ENCODE measurements at regions not wholly inside any gene's neighbourhood (a gene's known extent, or its start where the extent isn't known, plus 50 kb on each side); places are given as distances from the start of the nearest gene placed in this dataset.

- TF ChIP-seq ZBTB33 (IDR thresholded peaks at IDR 0.05; ENCODE audit: extremely low read depth, insufficient replicate concordance, low read length) (no peak), CEBPB (IDR thresholded peaks at IDR 0.05; ENCODE audit: low read depth) (no peak), CTCF (IDR thresholded peaks at IDR 0.05 in 2 of 3, conservative IDR thresholded peaks at IDR 0.05 in 1 of 3; ENCODE audit: borderline replicate concordance in 1 of 3, insufficient read depth in 1 of 3, low read depth in 2 of 3, low read length in 2 of 3) (no peak), POLR2A (IDR thresholded peaks at IDR 0.05; ENCODE audit: borderline replicate concordance, extremely low read depth, insufficient read depth, insufficient read length) (no peak), EZH2phosphoT487 (IDR thresholded peaks at IDR 0.05; ENCODE audit: borderline replicate concordance) (no peak), ELF1 (IDR thresholded peaks at IDR 0.05; ENCODE audit: borderline replicate concordance, low read depth) (no peak), ZNF274 (IDR thresholded peaks at IDR 0.05; ENCODE audit: low read depth, low read length) (no peak), ZFX (IDR thresholded peaks at IDR 0.05) (no peak), ATF3 (IDR thresholded peaks at IDR 0.05) (no peak), EZH2 (IDR thresholded peaks at IDR 0.05) (no peak), POLR2AphosphoS5 (IDR thresholded peaks at IDR 0.05; ENCODE audit: low read depth, low read length) (no peak), JUND (IDR thresholded peaks at IDR 0.05) (peak; percentile 45; the same call in 1 of the 2 replicates)
These were observed 155.6 kb upstream of the ZNF648 start for GRCh38 chr1:182217071-182217470.

Data from HCT116 (cell line).